GM21723 (cell line): ENCODE measurements at regions not wholly inside any gene's neighbourhood (a gene's known extent, or its start where the extent isn't known, plus 50 kb on each side); places are given as distances from the start of the nearest gene placed in this dataset.

Source experiments
- ATAC-seq: cut with Tn5 transposase; IDR thresholded peaks from one replicate; pipeline ENCODE4 v1.9.1; 2021; ENCODE audit warnings: mild to moderate bottlenecking, moderate library complexity; ENCODE audit not compliant: unreplicated experiment

GRCh38 chr2:38207168-38207567 lies 131.2 kb upstream of the CYP1B1 start:
- no peak for ATAC-seq

DNA sequence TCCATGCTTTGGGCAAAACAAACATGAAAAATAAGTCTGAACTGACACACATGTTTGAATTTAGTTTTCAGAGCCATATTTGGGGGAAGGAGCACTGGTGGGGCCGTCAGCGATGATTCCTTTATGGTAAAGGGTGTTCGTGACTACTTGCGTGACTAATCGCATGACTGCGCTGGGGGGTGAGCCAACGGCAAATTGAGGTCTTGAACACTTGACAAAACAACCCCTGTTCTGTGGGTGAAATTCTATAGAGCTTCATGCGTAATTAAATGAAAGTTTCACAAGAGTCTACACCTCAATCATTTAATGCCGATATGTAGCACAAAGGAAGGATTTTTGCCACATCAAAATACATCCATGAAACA lies 127.5 kb upstream of the CYP1B1 start:
- no peak for ATAC-seq

- no peak for ATAC-seq
Observed at GRCh38 chr2:38202713-38203445, 126.9 kb upstream of the CYP1B1 start.

DNA sequence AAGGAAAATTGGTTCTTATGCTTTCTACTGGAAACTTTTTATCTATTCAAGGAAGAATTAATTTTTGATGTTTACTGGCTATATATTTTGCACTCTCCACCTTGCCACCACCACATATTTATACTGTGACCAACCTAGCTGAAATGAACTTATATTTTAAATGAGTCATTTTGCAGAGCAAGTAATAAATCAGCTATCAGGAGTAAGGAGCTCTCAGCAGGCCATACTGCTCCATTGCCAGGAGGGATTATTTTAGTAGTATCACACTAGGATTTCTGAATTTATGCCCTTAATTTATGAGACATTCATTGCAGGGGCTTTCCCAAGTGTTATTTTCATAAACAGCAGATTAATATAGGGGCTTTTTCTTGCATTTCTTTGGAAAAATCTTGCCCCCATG lies 125.8 kb upstream of the CYP1B1 start:
- ATAC-seq, result no peak

DNA sequence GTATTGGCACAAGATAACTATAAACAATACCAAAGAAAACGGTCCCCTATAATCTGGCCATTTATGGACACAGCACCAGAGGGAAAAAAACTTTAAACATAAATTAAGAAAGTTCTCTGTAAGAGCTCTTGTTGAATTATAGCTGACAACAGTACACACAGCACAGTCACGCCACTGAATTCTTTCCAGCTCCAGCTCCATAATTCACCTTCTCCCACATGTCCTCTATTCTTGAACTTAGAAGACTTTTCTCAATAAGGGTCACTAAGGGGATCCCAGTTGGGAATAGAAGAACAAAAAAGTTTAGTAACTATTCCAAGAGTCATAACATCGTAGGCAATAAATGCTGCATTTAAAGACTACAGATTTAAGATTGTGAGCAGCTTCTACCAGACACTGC lies 124.6 kb upstream of the CYP1B1 start:
- no peak for ATAC-seq

DNA sequence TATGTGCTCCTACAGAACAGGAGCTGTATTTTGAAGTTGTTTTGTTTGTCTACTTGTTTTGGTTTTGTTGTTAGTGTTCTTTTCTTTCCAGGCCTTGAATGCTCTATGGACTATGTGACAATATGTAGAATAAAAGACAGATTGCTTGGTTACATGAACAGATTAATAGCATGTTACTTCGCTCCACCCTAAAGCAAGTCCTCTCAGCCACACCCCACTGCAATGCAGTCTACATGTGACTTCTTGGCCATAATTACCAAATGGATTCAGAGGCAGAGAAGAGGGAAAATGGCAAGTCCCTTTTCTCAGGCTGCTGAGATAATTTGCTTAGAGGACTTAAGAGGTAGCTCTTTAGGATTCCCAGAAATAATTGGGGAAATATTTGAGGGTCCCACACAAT lies 123.2 kb upstream of the CYP1B1 start:
- no peak for ATAC-seq

GRCh38 chr2:38194751-38195150 lies 118.8 kb upstream of the CYP1B1 start:
- ATAC-seq, result no peak

GRCh38 chr2:38192976-38193375 lies 117.0 kb upstream of the CYP1B1 start:
- no peak for ATAC-seq

DNA sequence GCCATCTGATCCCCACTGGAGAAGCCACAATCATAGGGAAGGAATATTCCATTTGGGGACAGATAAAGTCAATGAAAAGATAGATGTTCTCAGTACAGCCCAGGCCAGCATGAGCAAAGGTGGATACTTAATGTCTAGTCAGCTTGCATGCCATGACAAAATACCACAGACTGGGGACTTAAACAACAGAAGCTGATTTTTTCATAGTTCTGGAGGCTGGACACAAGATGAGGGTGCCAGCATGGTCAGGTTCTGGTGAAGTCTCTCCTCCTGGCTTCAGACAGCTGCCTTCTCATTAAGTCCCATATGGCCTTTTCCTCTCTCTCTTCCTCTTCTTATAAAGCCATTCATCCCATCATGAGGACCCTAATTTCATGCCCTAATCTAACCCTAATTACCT lies 116.1 kb upstream of the CYP1B1 start:
- no peak for ATAC-seq

DNA sequence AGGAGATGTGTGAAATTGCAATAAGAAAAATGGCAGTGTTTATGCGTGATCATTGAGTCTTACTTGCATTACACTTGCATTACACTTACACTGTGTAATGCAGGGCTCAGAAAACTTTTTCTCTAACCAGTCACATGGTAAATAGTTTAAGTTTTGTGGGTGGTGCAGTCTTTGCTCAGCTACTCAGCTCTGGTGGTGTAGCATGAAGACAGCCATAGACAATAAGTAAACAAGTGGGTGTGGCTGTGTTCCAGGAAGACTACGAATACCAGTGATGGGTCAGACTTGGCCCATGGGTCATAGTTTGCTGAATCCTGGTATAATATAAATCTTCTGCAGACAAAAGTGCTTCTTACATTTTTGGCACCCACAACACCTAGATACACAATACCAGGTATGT lies 115.6 kb upstream of the CYP1B1 start:
- no peak for ATAC-seq

DNA sequence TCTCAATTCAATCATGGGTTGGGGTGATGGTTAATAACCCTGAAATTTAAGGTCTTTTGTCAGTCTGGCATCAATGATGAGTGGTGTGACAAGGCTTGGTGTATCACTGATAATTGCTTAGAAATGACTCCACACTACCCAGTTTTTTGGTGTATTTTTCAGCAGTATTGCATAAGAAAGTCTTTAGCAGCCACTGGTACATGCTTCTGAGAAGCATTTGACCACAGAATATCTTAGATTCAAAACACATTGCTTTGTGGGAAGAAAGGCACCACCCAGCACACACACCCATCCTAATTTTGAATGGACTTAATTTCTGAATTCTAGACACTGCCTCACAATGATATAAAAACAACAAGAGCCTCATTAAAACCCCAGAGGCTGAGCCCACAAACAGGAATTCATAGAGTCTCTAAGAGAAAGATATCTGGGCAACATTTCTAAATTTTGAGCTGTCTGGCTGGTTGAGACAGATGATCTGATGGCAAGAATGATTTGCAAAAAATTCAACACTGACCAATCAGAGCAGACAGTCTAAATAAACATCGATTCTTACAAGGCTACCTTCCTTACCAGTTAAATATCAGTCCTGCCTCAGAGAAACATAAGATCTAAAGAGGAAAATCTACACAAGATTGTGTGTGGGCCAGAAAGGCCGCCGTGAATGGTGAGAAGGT lies 114.7 kb upstream of the CYP1B1 start:
- ATAC-seq, result no peak

GRCh38 chr2:38187541-38188011 lies 111.6 kb upstream of the CYP1B1 start:
- ATAC-seq, result no peak

DNA sequence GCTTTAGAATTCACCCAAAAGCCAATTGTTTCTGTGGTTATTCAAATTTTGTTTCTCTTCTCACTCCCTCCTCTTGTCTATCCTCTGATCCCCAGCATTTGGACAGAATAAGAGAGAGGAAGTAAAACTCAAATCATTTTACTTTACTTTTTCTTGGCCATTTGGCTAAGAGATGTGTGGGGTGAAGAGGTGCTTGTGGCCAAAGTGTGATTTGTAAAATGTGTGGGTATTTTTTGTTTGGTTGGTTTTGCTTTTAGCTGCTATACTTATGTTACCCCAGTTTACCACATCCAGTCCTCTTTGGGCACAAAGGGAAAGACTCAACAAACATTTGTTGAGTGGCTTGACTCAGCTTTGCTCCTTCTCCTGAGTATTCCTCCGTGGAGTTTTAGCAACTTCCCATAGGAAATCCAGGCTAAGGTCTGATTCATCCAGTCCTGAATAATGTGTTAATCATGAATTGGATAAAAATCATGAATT lies 109.1 kb upstream of the CYP1B1 start:
- ATAC-seq, result peak; percentile 96

GRCh38 chr2:38182492-38183003 lies 106.6 kb upstream of the CYP1B1 start:
- no peak for ATAC-seq

GRCh38 chr2:38181806-38182491 lies 106.0 kb upstream of the CYP1B1 start:
- ATAC-seq, result no peak

DNA sequence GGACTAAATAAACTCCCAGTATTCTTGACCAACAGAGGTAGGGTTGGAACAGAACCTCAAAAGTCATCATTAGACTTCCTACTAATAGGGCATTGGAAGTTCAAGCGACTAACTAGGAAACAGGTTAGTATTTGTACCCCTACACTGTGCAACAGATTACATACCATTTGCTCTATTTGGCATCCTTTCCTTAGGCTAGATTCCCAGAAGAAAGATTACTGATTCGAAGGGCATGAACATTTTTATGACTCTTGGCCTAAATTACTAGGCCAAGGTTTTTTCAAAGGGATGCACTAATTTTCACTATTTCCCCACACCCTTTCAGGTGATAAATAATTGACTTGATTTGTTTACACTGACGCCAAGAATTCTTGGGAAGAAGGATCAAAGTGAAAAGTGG lies 104.8 kb upstream of the CYP1B1 start:
- ATAC-seq, result no peak

DNA sequence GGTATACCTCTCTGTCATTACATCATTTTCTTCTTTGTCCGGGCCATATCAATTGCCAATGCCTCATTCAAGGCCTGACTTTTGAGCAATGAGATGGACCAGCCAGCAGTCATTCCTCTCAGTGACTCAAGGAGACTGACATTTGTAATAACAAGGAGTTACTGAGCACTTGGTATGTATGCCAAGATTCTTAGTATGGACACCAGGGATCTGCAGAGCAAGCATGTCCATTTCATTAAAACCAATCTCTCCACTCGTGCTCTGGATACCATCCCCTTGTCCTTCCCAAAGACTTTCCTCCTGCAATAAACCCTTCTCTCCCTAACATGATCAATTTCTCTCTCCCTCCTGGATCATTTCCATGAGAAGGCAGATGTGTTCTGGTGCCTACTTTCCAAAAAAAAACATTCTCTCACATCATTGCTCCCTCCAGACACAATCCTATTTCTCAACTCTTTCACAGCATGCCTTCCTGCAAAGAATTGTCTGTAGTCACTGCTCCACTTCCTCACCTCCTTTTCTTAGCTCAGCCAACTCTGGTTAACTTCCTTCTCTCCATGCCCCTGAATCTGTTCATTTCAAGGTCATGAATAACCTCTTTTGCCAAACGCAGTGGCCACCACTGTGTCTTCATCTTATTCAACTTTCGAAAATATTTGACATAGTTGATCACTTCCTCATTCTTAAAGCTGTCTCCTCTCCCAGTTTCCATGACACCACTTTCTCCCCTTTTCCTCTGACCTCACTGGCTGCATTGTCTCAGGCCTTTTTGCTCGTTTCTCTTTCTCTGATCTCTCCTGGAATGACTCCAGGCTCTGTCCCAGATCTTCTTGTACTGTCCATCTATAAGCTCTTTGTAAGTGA lies 102.8 kb upstream of the CYP1B1 start:
- ATAC-seq, result peak; percentile 71

GRCh38 chr2:38178119-38178518 lies 102.2 kb upstream of the CYP1B1 start:
- no peak for ATAC-seq

DNA sequence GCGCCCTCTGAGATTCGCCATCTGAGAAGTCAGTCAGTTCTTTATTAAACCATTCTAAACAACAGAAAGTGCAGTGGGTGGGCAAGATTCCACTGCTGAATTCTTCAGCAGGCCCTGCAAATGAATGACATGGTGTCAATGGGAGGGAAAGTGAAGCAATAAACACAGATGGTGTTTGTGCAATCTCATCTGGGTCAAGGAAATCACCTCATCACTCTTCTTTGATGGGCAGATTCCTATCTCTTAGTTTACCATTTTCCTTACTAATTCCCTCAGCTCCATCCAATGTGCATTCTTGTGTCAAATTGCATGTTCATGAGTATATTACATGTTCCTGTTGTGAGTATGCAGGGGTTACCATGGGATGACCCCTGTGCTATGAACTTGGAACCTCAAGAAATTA lies 100.7 kb upstream of the CYP1B1 start:
- no peak for ATAC-seq

DNA sequence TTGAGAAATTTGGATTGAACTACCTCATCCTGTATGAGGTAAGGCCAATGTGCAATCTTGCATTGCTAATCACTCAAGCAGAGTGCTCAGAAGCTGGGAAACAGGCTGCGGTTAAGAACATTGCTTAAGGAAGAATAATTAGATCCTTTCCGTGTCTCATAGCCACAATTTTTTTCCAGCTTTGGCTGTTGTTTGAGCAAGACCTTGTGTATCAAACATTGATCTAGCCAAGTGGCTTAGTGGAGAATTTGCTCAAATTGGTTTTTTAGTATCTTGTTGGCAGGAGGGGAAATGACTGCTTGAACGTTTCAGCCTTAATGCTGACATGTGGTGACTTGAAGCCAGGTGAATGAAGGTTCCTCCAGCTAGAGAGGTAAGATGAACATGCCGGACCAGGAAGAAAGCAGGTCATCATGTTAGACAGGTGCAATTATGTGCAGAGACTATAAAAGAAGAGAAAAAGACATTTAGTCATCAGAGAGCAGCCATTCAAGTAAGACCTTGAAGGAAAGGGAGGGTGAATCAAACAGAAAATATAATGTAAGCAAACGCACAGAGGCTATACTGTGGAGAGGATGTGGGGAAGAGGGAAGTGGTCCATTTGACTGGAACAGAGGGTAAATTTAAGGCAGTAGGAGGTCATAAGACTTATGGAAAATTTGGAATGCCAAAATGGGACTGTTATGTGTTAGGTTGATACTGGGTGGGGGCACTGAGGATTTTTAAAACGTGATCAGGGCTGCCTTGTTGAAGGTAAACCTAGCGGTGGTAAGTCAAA lies 98.9 kb upstream of the CYP1B1 start:
- no peak for ATAC-seq
